ENCODE measurements at regions not wholly inside any gene's neighbourhood (a gene's known extent, or its start where the extent isn't known, plus 50 kb on each side); places are given as distances from the start of the nearest gene placed in this dataset.

- peak; percentile 55 for TF ChIP-seq CTCF (conservative IDR thresholded peaks at IDR 0.05; ENCODE audit: low read depth, low read length)
- no peak overlapping the region for H3K4me3 ChIP-seq (ENCODE audit: low read depth, low read length)
- DNase-seq (ENCODE audit: low read depth), result no peak
Observed at GRCh38 chr11:36945384-36945783, 347.3 kb upstream of the RAG2 start.

GRCh38 chr11:36933481-36933880, 335.4 kb upstream of the RAG2 start:
- no peak for TF ChIP-seq CTCF (conservative IDR thresholded peaks at IDR 0.05; ENCODE audit: low read depth, low read length)
- no peak for DNase-seq (ENCODE audit: low read depth)
- no peak overlapping the region for H3K4me3 ChIP-seq (ENCODE audit: low read depth, low read length)

- no peak for DNase-seq (ENCODE audit: low read depth)
- TF ChIP-seq CTCF (conservative IDR thresholded peaks at IDR 0.05; ENCODE audit: low read depth, low read length), result no peak
- no peak overlapping the region for H3K4me3 ChIP-seq (ENCODE audit: low read depth, low read length)
Observed at GRCh38 chr11:36931139-36931538, 333.1 kb upstream of the RAG2 start.

- TF ChIP-seq CTCF (conservative IDR thresholded peaks at IDR 0.05; ENCODE audit: low read depth, low read length), result no peak
- DNase-seq (ENCODE audit: low read depth), result no peak
Observed at GRCh38 chr11:36930256-36930655, 332.2 kb upstream of the RAG2 start.

GRCh38 chr11:36929401-36929800, 331.4 kb upstream of the RAG2 start:
- TF ChIP-seq CTCF (conservative IDR thresholded peaks at IDR 0.05; ENCODE audit: low read depth, low read length), result no peak
- H3K4me3 ChIP-seq (ENCODE audit: low read depth, low read length), result no peak overlapping the region
- DNase-seq (ENCODE audit: low read depth), result no peak

More at GRCh38 chr11:36930256-36930655, 332.2 kb upstream of the RAG2 start:
- H3K4me3 ChIP-seq (ENCODE audit: low read depth, low read length), result no peak overlapping the region

- no peak for DNase-seq (ENCODE audit: low read depth)
- TF ChIP-seq CTCF (conservative IDR thresholded peaks at IDR 0.05; ENCODE audit: low read depth, low read length), result no peak
- no peak overlapping the region for H3K4me3 ChIP-seq (ENCODE audit: low read depth, low read length)
Observed at GRCh38 chr11:36928621-36929020, 330.6 kb upstream of the RAG2 start.

- no peak for TF ChIP-seq CTCF (conservative IDR thresholded peaks at IDR 0.05; ENCODE audit: low read depth, low read length)
- H3K4me3 ChIP-seq (ENCODE audit: low read depth, low read length), result no peak overlapping the region
- DNase-seq (ENCODE audit: low read depth), result no peak
Observed at GRCh38 chr11:36899800-36900199, 301.8 kb upstream of the RAG2 start.
